A549 (cell line): ENCODE measurements at regions not wholly inside any gene's neighbourhood (a gene's known extent, or its start where the extent isn't known, plus 50 kb on each side); places are given as distances from the start of the nearest gene placed in this dataset.

Source experiments
- CHD2 ChIP-seq: fragments of 150-350 bp; IDR thresholded peaks from 2 replicates; pipeline ENCODE4 v1.6.1; 2014; ENCODE audit warnings: low read length; ENCODE audit not compliant: partially characterized antibody
- EP300 ChIP-seq, 2 experiments: fragments of >200 bp; sonication (Bioruptor Twin); formaldehyde crosslinking; IDR thresholded peaks; 2 replicates in 1 of 2; 3 replicates in 1 of 2; pipeline ENCODE4 v1.6.1; 2016 to 2017
- GATA3 ChIP-seq: IDR thresholded peaks from 2 replicates; pipeline ENCODE4 v1.6.1; 2012; ENCODE audit warnings: borderline replicate concordance
- HOXA7 ChIP-seq: fragments of 250-450 bp; sonication (Bioruptor Pico); IDR thresholded peaks from 2 replicates; pipeline ENCODE4 v1.5.0; 2020; ENCODE audit warnings: mild to moderate bottlenecking, moderate library complexity
- JUN ChIP-seq, 2 experiments: fragments of >200 bp; sonication (Bioruptor Twin); formaldehyde crosslinking; IDR thresholded peaks; 2 replicates in 1 of 2; 3 replicates in 1 of 2; pipeline ENCODE4 v1.6.1; 2016 to 2017
- MYC ChIP-seq: IDR thresholded peaks from 2 replicates; pipeline ENCODE4 v1.6.1; 2012; ENCODE audit warnings: mild to moderate bottlenecking, inconsistent platforms, low read length, improper control_type of control experiment, borderline replicate concordance
- NPAS2 ChIP-seq: fragments of 250-450 bp; sonication (Bioruptor Pico); IDR thresholded peaks from 2 replicates; pipeline ENCODE4 v1.8.0; 2022; ENCODE audit warnings: mild to moderate bottlenecking, moderate library complexity, borderline replicate concordance
- RFX5 ChIP-seq: fragments of 450-650 bp; IDR thresholded peaks from 2 replicates; pipeline ENCODE4 v1.7.1; 2014; ENCODE audit warnings: antibody characterized with exemption, mild to moderate bottlenecking, moderate library complexity
- SMC3 ChIP-seq: fragments of >200 bp; sonication (Bioruptor Twin); formaldehyde crosslinking; IDR thresholded peaks from 3 replicates; pipeline ENCODE4 v1.6.1; 2018; ENCODE audit warnings: inconsistent platforms
- TF ChIP-seq, protein P1 (sequence below): fragments of >200 bp; sonication (Bioruptor Twin); formaldehyde crosslinking; IDR thresholded peaks from 3 replicates; pipeline ENCODE4 v1.5.1; 2016
- TF ChIP-seq, protein P2 (sequence below): fragments of 250-450 bp; sonication (Bioruptor Pico); IDR thresholded peaks from 2 replicates; pipeline ENCODE4 v1.5.0; 2021; ENCODE audit warnings: mild to moderate bottlenecking, moderate library complexity, borderline replicate concordance
- TF ChIP-seq, protein P3 (sequence below): fragments of 250-450 bp; sonication (Bioruptor Pico); IDR thresholded peaks from 2 replicates; pipeline ENCODE4 v1.5.0; 2020; ENCODE audit warnings: low read depth, mild to moderate bottlenecking, moderate library complexity
- TF ChIP-seq, protein P4 (sequence below): fragments of 450-650 bp; IDR thresholded peaks from 2 replicates; pipeline ENCODE4 v1.6.1; 2014; ENCODE audit warnings: antibody characterized with exemption
- TF ChIP-seq, protein P5 (sequence below): fragments of 150-350 bp; IDR thresholded peaks from 2 replicates; pipeline ENCODE4 v1.6.1; 2014; ENCODE audit warnings: low read depth, mild to moderate bottlenecking, low read length

DNA sequence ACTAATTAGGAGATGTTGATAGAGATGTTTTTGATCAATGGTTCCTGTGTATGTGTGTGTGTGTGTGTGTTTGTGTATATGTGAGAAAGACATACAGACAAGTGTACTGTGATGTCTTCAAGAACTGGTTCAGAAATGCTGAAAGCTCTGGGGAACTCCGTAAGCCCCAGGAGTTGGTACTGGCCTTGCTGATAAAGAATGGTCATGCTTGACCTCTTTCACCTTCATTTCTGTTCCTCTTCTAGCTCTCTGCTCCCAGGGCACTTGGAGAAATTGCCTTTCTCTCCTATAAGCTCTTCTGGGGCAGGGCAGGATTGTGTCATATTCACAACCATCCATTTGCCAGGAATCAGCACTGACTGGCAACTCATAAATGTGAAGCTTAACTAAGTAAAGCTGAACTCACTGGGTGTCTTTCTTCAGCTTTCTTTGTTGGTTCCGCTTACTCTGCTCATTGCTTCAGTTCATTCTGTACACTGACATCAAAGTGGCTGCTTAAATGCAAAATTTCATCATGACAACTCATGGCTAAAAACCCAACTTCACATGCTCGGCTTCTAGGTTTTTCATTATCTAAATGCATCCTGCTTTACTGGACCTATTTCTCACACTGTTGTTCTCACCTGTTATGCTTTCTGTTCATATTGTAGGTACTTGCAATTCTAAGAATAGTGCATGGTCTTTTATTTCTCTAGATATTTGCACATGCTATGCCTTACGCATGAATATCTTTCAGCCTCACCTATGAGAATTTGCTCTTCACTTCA is 162.1 kb upstream of the LYSMD4 start:
- TF ChIP-seq, protein P1, sequence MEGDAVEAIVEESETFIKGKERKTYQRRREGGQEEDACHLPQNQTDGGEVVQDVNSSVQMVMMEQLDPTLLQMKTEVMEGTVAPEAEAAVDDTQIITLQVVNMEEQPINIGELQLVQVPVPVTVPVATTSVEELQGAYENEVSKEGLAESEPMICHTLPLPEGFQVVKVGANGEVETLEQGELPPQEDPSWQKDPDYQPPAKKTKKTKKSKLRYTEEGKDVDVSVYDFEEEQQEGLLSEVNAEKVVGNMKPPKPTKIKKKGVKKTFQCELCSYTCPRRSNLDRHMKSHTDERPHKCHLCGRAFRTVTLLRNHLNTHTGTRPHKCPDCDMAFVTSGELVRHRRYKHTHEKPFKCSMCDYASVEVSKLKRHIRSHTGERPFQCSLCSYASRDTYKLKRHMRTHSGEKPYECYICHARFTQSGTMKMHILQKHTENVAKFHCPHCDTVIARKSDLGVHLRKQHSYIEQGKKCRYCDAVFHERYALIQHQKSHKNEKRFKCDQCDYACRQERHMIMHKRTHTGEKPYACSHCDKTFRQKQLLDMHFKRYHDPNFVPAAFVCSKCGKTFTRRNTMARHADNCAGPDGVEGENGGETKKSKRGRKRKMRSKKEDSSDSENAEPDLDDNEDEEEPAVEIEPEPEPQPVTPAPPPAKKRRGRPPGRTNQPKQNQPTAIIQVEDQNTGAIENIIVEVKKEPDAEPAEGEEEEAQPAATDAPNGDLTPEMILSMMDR: no peak
- TF ChIP-seq, protein P2, sequence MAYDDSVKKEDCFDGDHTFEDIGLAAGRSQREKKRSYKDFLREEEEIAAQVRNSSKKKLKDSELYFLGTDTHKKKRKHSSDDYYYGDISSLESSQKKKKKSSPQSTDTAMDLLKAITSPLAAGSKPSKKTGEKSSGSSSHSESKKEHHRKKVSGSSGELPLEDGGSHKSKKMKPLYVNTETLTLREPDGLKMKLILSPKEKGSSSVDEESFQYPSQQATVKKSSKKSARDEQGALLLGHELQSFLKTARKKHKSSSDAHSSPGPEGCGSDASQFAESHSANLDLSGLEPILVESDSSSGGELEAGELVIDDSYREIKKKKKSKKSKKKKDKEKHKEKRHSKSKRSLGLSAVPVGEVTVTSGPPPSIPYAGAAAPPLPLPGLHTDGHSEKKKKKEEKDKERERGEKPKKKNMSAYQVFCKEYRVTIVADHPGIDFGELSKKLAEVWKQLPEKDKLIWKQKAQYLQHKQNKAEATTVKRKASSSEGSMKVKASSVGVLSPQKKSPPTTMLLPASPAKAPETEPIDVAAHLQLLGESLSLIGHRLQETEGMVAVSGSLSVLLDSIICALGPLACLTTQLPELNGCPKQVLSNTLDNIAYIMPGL: no peak
- no peak for TF ChIP-seq JUN (IDR thresholded peaks at IDR 0.05)
- no peak for TF ChIP-seq MYC
- TF ChIP-seq EP300 (IDR thresholded peaks at IDR 0.05): no peak
- TF ChIP-seq, protein P3, sequence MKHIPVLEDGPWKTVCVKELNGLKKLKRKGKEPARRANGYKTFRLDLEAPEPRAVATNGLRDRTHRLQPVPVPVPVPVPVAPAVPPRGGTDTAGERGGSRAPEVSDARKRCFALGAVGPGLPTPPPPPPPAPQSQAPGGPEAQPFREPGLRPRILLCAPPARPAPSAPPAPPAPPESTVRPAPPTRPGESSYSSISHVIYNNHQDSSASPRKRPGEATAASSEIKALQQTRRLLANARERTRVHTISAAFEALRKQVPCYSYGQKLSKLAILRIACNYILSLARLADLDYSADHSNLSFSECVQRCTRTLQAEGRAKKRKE: no peak
- TF ChIP-seq HOXA7 (CRISPR knock-in tag): no peak
- no peak for TF ChIP-seq CHD2
- TF ChIP-seq GATA3: no peak
- TF ChIP-seq, protein P4, sequence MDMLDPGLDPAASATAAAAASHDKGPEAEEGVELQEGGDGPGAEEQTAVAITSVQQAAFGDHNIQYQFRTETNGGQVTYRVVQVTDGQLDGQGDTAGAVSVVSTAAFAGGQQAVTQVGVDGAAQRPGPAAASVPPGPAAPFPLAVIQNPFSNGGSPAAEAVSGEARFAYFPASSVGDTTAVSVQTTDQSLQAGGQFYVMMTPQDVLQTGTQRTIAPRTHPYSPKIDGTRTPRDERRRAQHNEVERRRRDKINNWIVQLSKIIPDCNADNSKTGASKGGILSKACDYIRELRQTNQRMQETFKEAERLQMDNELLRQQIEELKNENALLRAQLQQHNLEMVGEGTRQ: no peak
- no peak for TF ChIP-seq NPAS2 (CRISPR knock-in tag)
- no peak for TF ChIP-seq RFX5
- TF ChIP-seq, protein P5, sequence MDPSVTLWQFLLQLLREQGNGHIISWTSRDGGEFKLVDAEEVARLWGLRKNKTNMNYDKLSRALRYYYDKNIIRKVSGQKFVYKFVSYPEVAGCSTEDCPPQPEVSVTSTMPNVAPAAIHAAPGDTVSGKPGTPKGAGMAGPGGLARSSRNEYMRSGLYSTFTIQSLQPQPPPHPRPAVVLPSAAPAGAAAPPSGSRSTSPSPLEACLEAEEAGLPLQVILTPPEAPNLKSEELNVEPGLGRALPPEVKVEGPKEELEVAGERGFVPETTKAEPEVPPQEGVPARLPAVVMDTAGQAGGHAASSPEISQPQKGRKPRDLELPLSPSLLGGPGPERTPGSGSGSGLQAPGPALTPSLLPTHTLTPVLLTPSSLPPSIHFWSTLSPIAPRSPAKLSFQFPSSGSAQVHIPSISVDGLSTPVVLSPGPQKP: no peak
- TF ChIP-seq SMC3: no peak
